Sigmoid colon (tissue), 4 donors: ENCODE measurements at regions not wholly inside any gene's neighbourhood (a gene's known extent, or its start where the extent isn't known, plus 50 kb on each side); places are given as distances from the start of the nearest gene placed in this dataset.

ENCODE experiments used
- CTCF ChIP-seq, 4 experiments: fragments of 450-650 bp in 3 of 4; fragments of 200-600 bp in 1 of 4; IDR thresholded peaks; one replicate each; pipeline ENCODE4 v1.5.1; 2016 to 2019; ENCODE audit warnings: antibody characterized with exemption in 4 of 4, mild to moderate bottlenecking in 3 of 4, moderate library complexity in 2 of 4
- EP300 ChIP-seq, 4 donors: sonication (generic); formaldehyde crosslinking; IDR thresholded peaks; one replicate each; pipeline ENCODE4 v1.6.1; 2017; ENCODE audit warnings: antibody characterized with exemption in 4 of 4
- POLR2A ChIP-seq, 2 donors: fragments of 450-650 bp; IDR thresholded peaks; one replicate each; pipeline ENCODE4 v1.6.1; 2016; ENCODE audit warnings: antibody characterized with exemption in 2 of 2, mild to moderate bottlenecking in 2 of 2, moderate library complexity in 2 of 2
- POLR2AphosphoS5 ChIP-seq, 4 donors: sonication (generic); formaldehyde crosslinking; IDR thresholded peaks; one replicate each; pipeline ENCODE4 v1.6.1; 2017; ENCODE audit warnings: antibody characterized with exemption in 4 of 4

DNA sequence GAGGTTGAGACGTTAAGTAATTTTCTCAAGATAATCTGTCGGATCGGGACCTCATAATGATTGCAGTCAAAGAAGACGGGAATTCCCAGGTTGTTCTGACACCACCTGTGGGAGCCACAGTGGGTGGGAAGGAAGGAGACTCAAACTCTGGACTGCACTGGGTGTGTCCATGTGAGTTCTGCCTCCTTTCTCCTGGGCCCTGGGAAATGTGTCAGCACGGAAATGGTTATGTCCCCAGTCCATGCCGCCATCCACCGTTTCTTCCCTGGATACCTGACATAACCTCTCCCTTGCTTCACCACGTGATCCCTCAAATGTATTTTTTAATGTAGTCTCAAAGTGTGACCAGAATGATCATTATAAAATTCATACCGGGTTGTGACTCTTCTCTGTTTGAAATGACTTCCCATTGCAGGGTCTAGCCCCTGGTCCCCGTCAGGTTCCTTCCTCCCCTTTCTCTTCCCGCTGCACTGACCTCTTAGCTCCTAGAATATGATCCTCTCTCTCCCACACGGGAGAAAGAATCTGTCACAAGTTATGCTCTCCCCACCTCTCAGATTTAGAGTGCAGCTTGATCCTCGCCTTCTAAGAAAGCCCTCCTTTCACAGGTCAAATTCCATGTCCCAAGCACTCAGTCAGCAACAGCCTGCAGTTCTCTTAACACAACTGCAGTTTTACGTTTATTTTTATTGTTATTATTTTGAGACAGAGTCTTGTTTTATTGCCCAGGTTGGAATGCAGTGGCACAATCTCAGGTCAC lies 820.0 kb upstream of the EEF2KMT start:
- TF ChIP-seq CTCF (IDR thresholded peaks at IDR 0.05): no peak
- TF ChIP-seq POLR2A (IDR thresholded peaks at IDR 0.05): no peak
- no peak for TF ChIP-seq POLR2AphosphoS5 (IDR thresholded peaks at IDR 0.05)
- TF ChIP-seq EP300 (IDR thresholded peaks at IDR 0.05): no peak
